8988T (cell line): ENCODE measurements at regions not wholly inside any gene's neighbourhood (a gene's known extent, or its start where the extent isn't known, plus 50 kb on each side); places are given as distances from the start of the nearest gene placed in this dataset.

ENCODE experiments used
- DNase-seq: peaks from one replicate; pipeline ENCODE4 v3.0.0; 2011

DNA sequence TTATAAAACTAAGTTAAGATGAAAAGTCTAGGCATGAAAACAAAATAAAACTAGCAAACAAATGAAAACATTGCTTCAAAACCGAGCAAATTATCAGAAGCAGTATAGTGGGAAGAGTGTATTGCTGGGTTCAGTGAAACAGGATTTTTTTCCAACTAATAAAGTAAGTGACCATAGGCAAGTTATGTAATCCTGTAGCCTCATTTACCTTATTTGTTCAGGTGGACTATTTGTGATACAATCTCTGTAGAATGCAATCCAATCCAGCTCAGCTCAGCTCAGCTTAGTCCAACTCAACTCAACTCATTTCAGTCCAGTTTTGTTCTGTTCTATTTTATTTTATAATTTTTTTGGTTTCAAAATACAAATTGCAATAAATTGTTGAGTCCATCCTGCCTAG, 276.7 kb upstream of the LRIG3 start:
- no peak for DNase-seq

DNA sequence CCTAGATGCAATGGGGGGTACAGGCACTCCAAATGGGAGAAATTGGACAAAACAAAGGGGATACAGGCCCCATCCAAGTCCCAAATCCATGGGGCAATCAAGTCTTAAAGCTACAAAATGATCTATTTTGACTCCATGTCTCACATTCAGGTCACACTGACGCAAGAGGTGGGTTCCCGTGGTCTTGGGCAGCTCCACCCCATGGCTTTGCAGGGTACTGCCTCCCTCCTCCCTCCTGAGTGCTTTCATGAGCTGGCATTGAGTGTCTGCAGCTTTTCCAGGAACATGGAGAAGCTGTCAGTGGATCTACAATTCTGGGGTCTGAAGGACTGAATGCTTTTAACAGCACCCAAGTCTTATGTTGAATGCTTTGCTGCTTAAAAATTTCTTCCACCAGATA, 274.5 kb upstream of the LRIG3 start:
- no peak for DNase-seq

DNA sequence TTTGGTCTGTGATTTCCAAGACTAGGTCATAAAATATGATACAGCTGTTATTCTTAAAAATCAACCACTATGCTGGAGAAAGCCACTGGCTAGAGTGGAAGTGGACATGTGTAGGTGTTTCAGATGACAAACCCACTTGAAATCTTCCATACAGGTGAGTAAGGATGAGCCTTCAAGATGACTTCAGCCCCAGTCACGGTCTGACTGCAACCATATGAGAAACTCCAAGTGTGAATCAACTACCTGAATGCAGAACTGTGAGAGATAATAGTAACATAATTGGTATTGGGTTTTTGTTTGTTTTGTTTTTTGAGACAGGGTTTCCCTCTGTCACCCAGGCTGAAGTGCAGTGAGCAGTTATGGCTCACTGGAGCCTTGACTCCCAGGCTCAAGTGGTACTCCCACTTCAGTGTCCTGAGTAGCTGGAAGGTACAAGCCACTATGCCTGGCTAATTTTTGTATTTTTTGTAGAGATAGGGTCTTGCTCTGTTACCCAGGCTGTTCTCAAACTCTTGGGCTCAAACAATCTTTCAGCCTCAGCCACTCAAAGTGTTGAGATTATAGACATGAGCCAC, 273.3 kb upstream of the LRIG3 start:
- no peak for DNase-seq

DNA sequence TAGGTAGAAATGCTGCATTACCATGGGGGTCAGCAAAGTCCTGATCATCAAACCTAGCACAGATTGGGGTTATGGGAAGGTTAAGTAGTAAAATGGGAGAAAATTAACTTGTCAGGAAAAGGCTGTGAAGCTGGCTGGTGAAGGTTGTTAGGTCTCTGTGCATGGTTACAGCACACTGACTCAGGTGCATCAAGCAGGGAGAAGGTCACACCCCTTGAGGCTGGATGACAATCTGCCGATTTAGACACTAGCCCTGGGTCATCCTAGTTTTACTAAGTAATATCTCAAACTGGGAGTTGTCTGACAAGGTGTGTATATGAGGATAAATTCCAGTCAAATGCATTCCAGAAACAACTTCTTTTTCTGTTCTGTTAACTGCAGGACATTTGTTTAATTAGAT, 271.1 kb upstream of the LRIG3 start:
- DNase-seq, result no peak

DNA sequence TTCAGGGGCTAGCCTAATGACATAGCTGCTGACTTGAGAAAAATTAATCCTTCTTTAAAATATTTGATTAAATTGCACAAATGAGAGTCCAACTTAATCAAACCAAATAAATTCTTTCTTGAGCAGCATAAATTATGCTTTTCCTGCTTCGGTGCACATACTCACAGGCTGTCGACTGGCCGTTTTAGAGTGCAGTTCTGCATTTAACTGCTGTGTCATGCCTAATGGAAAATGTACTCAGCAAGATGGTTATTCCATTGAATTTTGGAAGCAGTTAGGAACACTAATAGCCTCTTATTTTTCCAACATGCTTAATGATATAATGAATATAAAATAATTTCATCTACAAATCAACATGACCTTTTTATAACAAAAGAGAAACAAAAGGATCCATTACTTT, 266.1 kb upstream of the LRIG3 start:
- no peak for DNase-seq

DNA sequence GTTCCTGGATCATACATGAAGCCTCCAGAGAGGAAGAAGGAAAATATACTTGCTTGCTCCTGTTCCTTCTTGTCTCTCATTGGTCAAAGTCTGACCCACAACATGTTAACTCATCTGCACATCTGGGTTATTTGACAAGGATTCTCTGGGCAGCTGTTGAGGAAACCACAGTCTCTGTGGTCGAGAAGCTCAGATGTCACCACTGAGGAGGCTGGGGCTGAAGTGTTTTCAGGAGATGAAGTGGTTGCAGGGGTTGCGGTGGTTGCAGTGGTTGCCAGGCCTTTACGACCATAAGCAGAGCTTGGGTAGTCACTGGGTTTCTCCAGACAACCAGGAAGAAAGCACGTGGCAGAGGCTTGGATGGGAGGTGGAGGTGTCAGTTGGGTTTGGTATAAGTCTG, 265.0 kb upstream of the LRIG3 start:
- no peak for DNase-seq

DNA sequence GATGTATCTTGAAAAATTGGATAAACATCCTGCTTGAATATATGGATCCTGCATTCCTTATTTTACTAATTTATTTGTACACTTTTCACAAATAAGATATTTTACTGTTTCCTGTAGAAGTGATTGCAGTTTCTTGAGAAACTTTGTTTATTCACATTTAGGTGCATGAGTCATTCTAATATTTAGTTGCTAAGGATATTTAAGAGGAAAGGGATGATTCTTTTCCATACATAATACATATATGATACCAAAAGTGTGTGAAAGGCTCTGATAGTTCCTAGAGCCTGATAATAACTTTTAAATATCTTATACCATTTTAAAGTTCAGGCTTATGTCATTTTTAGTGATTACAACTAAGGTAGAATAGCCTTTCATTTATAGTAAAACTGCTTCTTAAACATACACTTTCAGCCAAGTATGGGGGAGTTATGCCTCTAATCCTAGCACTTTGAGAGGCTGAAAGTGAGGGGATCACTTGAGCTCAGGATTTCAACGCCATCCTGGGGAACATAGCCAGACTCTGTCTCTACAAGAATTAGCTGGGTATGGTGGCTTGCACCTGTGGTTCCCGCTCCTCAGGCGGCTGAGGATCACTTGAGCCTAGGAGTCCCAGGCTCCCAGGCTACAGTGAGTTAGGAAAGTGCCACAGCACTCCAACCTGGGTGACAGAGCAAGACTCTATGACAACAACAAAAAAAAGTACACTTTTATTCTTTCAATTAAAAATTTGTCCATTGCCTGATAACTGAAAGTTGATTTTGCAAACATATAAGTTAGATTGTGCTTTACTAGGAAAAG, 262.6 kb upstream of the LRIG3 start:
- no peak for DNase-seq

DNA sequence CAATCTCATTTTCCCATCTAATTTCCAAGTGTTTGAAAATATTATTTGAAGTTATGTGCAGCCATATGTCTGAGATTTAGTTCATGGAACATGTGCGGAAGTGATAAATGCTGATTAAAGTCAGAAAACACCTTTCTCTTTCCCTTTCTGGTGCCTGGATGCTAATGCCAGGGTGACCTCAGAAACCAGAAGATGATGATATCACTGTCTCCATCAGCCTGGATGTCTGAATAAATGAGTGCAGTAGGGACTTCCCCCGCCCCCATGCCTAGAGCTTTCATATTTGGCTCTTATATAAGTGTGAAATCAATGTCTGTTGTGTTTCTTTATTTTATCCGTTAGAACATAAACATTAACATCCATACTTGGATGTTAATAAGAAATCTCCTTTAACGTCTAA, 261.9 kb upstream of the LRIG3 start:
- no peak for DNase-seq

DNA sequence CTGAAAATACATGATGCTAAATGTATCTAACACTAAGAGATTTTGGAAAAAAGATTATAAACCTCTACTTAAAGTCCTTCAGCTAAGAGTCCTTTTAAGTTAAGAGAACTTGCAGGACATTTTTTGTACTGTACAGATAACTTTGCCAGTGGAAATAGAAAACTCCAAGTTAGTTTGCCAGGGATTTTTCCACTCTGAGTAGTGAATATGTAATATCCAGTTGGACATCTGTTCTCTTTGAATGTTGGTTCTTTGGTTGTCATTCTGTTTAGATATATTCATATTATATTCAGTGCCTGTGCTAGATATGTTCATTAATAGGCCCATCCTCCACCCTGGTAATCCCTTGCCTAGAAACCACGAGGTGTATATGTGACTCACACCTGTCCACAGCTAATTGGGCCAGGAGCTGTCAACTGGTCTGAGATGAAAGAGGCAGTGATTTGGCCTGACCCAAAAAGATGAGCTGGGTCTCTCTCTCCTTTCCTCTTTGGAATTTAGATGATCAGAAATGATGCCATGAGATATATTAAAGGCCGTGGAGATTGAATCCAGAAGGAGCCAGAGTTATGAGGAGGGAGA, 261.0 kb upstream of the LRIG3 start:
- no peak for DNase-seq

DNA sequence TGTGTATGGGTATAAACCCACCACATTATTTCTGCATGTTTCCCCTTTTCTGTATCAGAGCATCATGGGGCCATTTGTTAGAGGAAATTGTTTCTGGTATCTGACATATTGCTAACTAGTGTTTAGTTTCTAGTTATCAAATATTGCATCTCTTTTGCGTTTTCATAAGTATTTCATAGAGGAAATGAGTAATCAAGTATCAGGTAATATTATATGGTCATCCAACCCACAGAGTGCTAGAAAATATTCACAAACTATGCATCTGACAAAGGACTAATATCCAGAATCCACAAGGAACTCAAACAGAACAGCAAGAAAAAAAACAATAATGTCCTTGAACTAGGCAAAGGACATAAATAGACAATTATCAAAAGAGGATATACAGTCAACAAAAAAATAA, 258.9 kb upstream of the LRIG3 start:
- no peak for DNase-seq

DNA sequence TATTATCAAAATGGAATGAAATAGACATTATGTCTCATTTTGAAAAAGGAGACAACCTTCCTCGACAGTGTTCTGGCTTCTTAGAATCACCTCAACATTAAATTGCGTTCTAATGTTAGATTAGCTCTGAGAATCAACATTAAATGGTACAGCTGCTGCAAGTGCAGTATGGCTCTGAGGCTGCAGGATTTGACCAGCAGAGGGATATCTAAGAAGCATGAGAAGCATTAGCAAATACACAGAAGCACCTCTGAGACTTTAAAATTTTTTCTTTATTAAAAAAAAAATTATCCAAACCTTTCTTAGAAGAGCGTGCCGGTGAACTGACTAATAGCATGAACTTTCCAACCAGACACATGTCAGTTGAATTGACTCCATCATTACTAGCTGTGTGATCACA, 253.4 kb upstream of the LRIG3 start:
- no peak for DNase-seq

DNA sequence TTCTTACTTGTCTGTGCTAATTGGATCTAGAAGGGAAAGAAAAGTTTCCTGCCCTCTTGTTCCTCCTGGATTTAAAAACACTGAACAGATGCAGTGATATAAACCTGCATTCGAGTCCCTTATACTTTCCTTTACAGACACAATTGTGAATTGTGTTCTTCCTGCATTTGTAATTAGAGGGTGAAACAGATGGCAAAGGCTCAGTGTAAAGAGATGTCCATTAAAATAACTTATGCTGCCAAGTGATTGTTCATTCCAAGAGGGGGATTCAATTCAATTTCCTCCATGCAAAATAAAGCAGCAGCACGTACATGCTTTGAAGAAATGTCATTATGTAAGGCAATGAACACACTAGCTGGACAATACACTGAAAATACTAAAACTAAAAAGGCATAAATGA, 248.3 kb upstream of the LRIG3 start:
- DNase-seq, result no peak

DNA sequence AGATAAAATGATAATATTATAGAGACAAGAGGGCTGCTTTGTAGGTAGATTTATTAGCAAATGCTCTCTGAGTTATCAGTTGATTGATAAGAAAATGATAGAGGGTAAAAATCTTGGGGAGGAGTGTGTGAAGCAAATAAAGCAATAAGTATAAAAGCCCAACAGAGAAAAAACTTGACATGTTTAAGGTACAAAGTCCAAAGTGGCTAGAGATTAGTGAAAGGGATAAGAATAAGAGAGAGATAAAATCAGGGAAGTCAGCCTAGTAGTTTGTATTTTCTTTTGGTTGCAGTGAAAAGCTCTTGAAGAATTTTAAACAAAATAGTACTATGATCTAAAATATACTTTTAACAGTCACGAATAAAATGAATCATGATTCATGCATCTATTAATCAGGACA, 246.2 kb upstream of the LRIG3 start:
- DNase-seq, result no peak

DNA sequence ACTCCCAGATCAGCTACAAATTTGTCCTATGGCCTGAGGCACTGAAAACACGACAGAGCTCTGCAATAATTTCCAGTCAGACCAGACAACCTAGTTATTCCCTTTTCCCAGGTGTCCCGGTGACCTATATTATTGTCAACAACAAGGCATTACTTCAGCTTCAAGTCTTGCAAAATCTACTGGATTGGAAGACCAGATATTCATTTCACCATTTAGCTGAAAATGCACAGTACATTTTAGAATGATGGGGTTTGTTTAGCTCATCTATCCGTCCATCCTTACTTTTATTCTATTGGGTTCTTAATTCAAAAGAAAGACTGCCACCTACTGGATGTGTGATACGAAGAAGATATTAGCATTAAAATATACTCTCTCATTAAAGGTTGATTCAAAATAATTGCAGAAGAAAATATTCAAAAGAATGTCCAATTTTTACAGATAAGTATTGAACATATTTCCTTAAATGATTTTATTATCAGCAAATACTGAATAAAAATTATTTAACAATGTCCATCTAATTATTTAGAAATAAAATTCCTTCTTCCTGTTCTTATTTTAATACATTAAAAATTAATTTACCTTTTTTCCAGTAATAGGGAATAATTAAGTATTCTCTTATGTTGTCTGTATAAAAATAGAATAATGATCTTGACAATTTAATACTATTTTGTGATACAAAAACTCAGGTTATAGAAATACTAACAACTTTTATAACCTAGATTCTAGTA, 244.9 kb upstream of the LRIG3 start:
- DNase-seq, result no peak

DNA sequence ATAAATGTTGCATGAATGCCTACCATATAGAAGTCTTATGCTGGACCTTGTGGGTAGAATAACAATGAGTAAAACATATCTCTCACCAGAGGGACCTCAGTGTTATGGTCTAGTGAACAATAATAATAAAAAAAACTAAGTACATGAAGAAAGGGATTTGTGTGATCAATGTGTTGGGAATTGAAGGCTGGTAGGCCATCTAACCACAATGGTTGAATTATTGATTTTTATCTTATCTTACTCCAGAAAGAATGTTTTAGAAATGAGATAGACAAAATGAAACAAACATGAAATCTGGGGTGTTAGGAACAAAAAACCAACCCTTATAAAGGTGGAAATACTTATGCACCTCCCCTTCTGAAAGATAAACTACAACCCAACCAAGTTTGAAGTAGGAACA, 243.9 kb upstream of the LRIG3 start:
- no peak for DNase-seq

DNA sequence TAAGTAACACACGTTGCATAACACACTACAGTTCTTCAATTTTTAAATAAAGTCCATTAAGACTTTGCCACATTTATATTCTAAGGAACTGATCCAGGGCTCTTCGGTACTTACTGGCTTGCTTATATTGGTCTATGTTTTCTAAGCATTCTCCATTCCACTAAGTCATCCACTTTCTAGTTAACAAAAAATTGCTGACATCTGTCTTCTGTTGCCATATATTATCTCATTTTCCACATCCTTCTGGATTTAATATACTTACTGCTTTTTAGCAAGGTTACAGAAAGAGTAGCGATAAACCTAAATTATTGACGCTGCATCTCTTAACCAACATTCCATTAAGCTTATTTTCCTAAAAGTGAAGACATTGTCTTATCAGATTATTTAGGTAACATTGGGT, 238.4 kb upstream of the LRIG3 start:
- no peak for DNase-seq

DNA sequence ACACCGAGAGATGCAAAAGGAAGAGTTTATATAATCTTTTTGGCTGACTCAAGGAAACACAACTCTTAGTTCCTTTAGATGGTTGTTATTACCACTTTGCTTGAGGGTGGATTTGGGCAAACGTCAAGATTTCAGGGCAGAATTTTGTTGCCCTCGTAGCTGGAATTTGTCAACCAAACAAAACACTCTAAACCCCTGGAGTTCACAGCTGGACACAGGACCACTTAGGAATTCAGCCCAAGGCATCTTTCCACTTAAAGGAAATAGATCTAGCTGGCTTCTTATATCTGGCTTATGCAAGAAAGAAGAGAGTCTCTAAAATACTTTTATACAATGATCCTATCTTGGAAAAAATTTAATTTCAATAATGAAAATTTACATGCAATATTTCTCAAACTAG, 237.8 kb upstream of the LRIG3 start:
- DNase-seq, result no peak

DNA sequence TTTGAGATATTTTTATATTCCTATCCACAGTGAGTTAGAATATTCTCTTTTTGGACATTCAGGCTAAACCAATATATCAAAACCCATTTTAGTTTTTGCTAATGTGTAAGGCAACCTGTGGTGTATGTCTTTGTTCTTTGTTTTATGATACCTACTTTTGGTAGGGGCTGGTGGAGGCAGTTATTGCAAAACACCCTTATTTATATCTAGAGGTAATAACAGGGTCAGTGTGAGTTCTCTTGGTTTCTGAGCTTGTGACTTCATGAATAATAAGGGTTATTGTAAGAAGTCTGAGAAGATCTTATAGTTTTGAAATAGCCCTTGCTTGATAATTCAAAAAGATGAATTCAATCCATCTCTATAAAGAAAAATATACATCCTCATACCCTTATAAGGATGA, 235.1 kb upstream of the LRIG3 start:
- no peak for DNase-seq

DNA sequence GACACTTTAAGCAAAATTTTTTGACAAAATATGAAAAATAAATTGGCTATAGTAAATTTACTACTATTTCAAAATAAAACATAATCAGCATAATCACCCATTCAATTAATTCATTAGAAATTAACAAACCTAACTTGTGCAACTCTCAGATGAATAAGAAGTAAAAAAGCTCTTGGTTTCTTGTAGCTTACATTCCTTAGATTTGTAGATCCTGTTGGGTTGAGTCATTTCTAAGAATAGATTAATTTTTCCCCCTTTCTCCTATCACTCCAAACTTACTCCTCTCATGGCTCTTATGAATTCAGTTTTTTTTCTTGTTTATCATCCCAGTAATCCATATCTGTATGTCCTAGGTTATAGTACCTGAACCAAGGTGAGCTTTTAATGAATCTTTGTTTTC, 230.9 kb upstream of the LRIG3 start:
- no peak for DNase-seq

DNA sequence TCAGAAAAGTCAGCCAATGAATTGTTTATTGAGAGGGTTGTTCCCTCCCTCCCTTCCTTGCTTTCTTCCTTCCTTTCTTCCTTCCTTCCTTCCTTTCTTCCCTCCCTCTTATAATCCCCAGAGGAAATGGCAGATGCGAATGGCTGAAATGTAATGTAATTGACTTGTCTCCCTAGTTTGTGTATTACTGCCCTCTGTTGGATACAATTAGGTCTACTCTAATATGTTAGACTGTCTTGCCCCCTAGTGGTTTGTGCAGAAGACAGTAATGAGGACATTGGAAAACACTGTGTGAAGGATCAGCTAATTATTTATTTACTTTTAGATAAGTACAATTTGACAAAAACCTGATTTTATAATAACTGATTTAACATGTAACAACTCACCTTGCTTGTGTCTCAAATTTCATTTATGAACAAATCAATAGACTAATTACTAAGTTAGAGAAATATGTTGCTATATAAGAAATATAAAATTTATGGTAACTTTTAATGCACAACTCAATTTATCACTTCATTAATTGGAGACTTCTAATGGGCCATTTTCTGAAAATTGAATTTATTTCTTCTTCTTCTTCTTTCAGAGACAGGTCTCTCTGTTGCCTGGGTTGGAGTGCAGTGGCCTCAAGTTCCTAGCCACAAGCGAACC, 229.8 kb upstream of the LRIG3 start:
- DNase-seq, result no peak

DNA sequence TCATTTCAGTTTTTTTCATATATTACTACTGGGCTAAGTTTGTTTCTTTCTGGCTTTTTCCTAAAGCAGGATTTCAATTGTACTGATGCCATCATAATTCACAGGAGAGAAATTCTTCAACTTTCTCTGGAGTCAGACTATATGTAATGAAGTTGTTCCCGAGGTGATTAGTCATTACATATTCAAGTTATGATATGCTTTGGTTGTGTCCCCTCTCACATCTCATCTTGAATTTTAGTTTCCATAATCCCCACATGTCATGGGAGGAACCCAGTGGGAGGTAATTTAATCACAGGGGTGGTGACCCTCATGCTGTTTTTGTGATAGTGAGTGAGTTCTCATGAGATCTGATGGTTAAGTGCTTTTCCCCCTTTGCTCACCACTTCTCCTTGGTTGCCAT, 227.5 kb upstream of the LRIG3 start:
- DNase-seq, result no peak

DNA sequence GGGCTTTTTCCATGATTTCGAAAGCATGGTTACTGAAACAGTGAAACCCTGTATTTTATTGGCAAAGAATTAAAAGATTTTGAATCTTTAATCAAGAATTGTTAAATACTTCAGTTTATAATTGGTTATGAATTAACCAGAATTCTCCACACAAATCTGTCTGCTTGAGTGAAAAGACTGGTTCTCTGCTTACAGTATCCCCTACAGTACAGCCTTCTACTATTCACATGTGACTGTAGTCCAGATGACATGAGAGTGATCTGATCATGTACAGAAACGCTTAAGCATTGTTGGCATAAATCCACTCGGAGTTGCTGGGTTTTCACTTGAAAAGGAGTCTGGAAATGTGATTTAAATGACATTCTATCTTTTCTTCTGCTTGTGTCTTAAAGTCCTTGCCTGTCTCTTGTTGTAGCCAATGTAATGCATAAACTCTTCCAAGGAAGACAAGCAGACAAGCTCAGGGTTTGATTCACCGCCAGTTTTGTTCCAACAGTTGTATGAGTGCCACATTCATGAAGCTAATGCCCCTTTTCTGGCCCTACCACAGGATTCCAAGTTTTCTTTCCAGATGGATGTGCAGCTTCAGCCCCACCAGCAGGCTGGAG, 222.0 kb upstream of the LRIG3 start:
- no peak for DNase-seq

DNA sequence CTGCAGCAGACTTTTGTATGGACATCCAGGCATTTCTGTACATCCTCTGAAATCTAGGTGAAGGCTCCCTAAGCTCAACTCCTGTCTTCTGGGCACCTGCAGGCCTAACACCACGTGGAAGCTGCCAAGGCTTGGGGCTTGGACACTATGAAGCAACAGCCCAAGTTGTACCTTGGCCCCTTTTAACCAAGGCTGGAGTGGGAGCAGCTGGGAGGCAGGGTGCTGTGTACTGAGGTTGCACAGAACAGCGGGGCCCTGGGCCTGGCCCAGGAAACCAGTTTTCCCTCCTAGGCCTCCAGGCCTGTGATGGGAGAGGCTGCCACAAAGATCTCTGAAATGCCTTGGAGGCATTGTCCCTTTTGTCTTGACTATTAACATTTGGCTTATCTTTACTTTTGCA, 214.4 kb upstream of the LRIG3 start:
- no peak for DNase-seq
